Progenitor cell of endocrine pancreas (in vitro differentiated cells): ENCODE measurements at regions not wholly inside any gene's neighbourhood (a gene's known extent, or its start where the extent isn't known, plus 50 kb on each side); places are given as distances from the start of the nearest gene placed in this dataset.
A peak's percentile ranks its signal among the peaks of the same experiment; 100 is the strongest.

Source experiments
- DNase-seq: peaks from one replicate; pipeline ENCODE4 v3.0.0; 2021; ENCODE audit warnings: low spot score; ENCODE audit not compliant: unreplicated experiment
- H3K27ac Mint-ChIP-seq: 2 replicates; pipeline ENCODE4 v1.8.0; 2021; ENCODE audit warnings: mild to moderate bottlenecking, moderate library complexity, mixed read lengths
- H3K27me3 Mint-ChIP-seq: 2 replicates; pipeline ENCODE4 v1.8.0; 2021; ENCODE audit warnings: mixed read lengths
- H3K36me3 Mint-ChIP-seq: 2 replicates; pipeline ENCODE4 v1.8.0; 2022; ENCODE audit warnings: mixed read lengths; ENCODE audit not compliant: insufficient read depth
- H3K4me1 Mint-ChIP-seq: 2 replicates; pipeline ENCODE4 v1.8.0; 2021; ENCODE audit warnings: low read depth, mixed read lengths
- H3K4me3 Mint-ChIP-seq: 2 replicates; pipeline ENCODE4 v1.8.0; 2021; ENCODE audit warnings: low read depth, mild to moderate bottlenecking, moderate library complexity, mixed read lengths
- H3K9me3 Mint-ChIP-seq: 2 replicates; pipeline ENCODE4 v1.8.0; 2021; ENCODE audit warnings: low read depth, mixed read lengths
- CTCF ChIP-seq: fragments of 200-600 bp; sonication (generic); IDR thresholded peaks from one replicate; pipeline ENCODE4 v1.5.0; 2021; ENCODE audit warnings: antibody characterized with exemption, mild to moderate bottlenecking; ENCODE audit not compliant: unreplicated experiment

- no peak overlapping the region for H3K27ac Mint-ChIP-seq
- no peaks in the 10 kb centered on the region for H3K27me3 Mint-ChIP-seq
- DNase-seq = no peak
- H3K4me1 Mint-ChIP-seq = no peaks in the 10 kb centered on the region
- no peak for TF ChIP-seq CTCF
- H3K9me3 Mint-ChIP-seq = no peaks in the 10 kb centered on the region
- H3K36me3 Mint-ChIP-seq = no peaks in the 10 kb centered on the region
- no peak overlapping the region for H3K4me3 Mint-ChIP-seq
Measured at GRCh38 chr9:24258626-24259025, 287.1 kb downstream of the IZUMO3 start.

- Mint-ChIP-seq H3K27ac (no peak overlapping the region), H3K9me3 (peaks cover 8% of the 10 kb centered on the region), H3K36me3 (no peaks in the 10 kb centered on the region), H3K4me3 (no peak overlapping the region), H3K4me1 (no peaks in the 10 kb centered on the region), H3K27me3 (no peaks in the 10 kb centered on the region)
- no peak for DNase-seq
- TF ChIP-seq CTCF = no peak
Measured at GRCh38 chr9:24257726-24258125, 288.0 kb downstream of the IZUMO3 start.

- H3K36me3 Mint-ChIP-seq = no peaks in the 10 kb centered on the region
- H3K9me3 Mint-ChIP-seq = no peaks in the 10 kb centered on the region
- no peaks in the 10 kb centered on the region for H3K27me3 Mint-ChIP-seq
- H3K4me3 Mint-ChIP-seq = no peak overlapping the region
- no peaks in the 10 kb centered on the region for H3K4me1 Mint-ChIP-seq
- peak; percentile 67 for TF ChIP-seq CTCF
- DNase-seq = no peak
- no peak overlapping the region for H3K27ac Mint-ChIP-seq
Measured at GRCh38 chr9:24245988-24246387, 299.7 kb downstream of the IZUMO3 start.

GRCh38 chr9:24242576-24242975 lies 303.1 kb downstream of the IZUMO3 start:
- TF ChIP-seq CTCF = no peak
- Mint-ChIP-seq H3K36me3 (no peaks in the 10 kb centered on the region), H3K27me3 (no peaks in the 10 kb centered on the region), H3K27ac (no peak overlapping the region), H3K9me3 (peaks cover 3% of the 10 kb centered on the region), H3K4me1 (no peaks in the 10 kb centered on the region), H3K4me3 (no peak overlapping the region)
- DNase-seq = no peak

GRCh38 chr9:24218656-24219055 lies 327.0 kb downstream of the IZUMO3 start:
- Mint-ChIP-seq H3K9me3 (peaks cover 3% of the 10 kb centered on the region), H3K27ac (no peak overlapping the region), H3K36me3 (no peaks in the 10 kb centered on the region), H3K4me3 (no peak overlapping the region), H3K27me3 (no peaks in the 10 kb centered on the region), H3K4me1 (peaks cover 7% of the 10 kb centered on the region)
- TF ChIP-seq CTCF = no peak
- DNase-seq = no peak
